Activated CD4-positive, alpha-beta memory T cell treated with anti-CD3 and anti-CD28 coated beads for 36 hours (primary cell): ENCODE measurements at regions not wholly inside any gene's neighbourhood (a gene's known extent, or its start where the extent isn't known, plus 50 kb on each side); places are given as distances from the start of the nearest gene placed in this dataset.

ENCODE experiments used
- CTCF ChIA-PET: fragments of 350-600 bp; sonication (Branson Sonifier 250); formaldehyde crosslinking; loops from one replicate; lab custom pipeline; 2021; ENCODE audit warnings: antibody characterized with exemption, inconsistent platforms; lab: Charles Lee
- POLR2A ChIA-PET: fragments of 350-600 bp; sonication (Branson Sonifier 250); formaldehyde crosslinking; loops from one replicate; lab custom pipeline; 2021; ENCODE audit warnings: antibody characterized with exemption; lab: Charles Lee
- DNase-seq: peaks from one replicate; pipeline ENCODE4 v3.0.0-alpha.2; 2020
- H3K27ac Mint-ChIP-seq: one replicate; pipeline ENCODE4 v1.8.0; 2021; ENCODE audit warnings: mixed read lengths
- H3K27me3 Mint-ChIP-seq: one replicate; pipeline ENCODE4 v1.8.0; 2021; ENCODE audit warnings: mixed read lengths
- H3K36me3 Mint-ChIP-seq: one replicate; pipeline ENCODE4 v1.8.0; 2021; ENCODE audit warnings: mixed read lengths
- H3K4me1 Mint-ChIP-seq: one replicate; pipeline ENCODE4 v1.8.0; 2021; ENCODE audit warnings: low read depth, mixed read lengths
- H3K4me3 Mint-ChIP-seq: one replicate; pipeline ENCODE4 v1.8.0; 2021; ENCODE audit warnings: mild to moderate bottlenecking, mixed read lengths
- H3K9me3 Mint-ChIP-seq: one replicate; pipeline ENCODE4 v1.8.0; 2021; ENCODE audit warnings: mixed read lengths
- intact Hi-C: fragments of 100-400 bp; cut with micrococcal nuclease; formaldehyde crosslinking; loops from one replicate; pipeline ENCODE4 v1.15.1; 2023

DNA sequence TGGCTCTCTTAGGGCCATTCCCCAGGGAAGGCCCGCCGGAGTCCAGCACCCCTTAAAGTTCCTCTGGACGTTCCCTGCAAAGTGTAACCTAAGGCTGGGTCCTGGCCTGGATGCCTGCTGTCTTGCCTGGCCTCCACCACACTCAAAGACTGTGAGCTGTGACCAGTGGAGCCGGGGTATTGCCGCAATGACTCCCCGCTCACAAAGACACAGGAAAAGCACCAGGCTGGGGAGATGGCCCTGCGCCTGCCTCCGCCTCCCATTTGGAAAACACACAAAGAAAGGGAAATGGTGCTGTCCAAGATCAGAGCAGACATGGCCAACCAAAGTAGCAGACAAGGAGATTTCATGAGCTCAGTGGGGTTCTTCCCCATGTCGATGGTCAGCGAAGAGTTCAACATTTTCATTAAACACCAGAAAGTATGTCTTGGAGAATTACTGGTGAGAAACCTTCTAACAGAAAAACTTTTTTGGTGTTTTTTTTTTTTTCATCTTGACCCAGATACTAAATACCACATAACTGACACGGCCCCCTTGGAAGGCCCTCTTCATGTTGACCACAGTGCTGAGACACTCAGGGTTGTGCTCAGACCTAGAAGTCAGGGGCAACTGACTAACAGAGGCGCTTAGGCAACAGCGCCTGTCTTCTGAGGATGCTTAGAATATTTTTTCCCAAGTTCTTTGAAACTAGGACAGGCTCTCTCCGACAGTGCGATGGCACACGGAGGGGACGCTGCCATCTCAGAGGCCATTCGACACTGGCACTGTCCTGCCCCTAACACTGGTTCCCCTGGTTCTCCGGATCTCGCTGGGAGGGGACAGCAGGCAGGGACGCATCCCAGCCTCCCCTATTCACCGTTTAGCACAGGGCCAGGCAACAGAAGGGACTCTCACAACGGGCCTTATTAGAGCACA, 226.4 kb upstream of the ID2 start:
- H3K9me3 Mint-ChIP-seq, result no peaks in the 10 kb centered on the region
- POLR2A ChIA-PET, result interaction anchor here (1.6 kb wide), 2 partner anchors 85 to 229 kb away, joined by 3 to 6 read pairs; no protein-coding TSS in a partner anchor
- H3K4me1 Mint-ChIP-seq, result peaks cover 43% of the 10 kb centered on the region
- CTCF ChIA-PET, result no interaction called here
- H3K27ac Mint-ChIP-seq, result peak overlapping the region; percentile 80
- peak overlapping the region; percentile 68 for H3K4me3 Mint-ChIP-seq
- peak; percentile 34 for DNase-seq
- intact Hi-C loops, result loop anchor here (1.0 to 2.0 kb wide), 2 partner anchors 20 to 59 kb away; no protein-coding TSS in a partner anchor
- no peaks in the 10 kb centered on the region for H3K36me3 Mint-ChIP-seq
- no peaks in the 10 kb centered on the region for H3K27me3 Mint-ChIP-seq

DNA sequence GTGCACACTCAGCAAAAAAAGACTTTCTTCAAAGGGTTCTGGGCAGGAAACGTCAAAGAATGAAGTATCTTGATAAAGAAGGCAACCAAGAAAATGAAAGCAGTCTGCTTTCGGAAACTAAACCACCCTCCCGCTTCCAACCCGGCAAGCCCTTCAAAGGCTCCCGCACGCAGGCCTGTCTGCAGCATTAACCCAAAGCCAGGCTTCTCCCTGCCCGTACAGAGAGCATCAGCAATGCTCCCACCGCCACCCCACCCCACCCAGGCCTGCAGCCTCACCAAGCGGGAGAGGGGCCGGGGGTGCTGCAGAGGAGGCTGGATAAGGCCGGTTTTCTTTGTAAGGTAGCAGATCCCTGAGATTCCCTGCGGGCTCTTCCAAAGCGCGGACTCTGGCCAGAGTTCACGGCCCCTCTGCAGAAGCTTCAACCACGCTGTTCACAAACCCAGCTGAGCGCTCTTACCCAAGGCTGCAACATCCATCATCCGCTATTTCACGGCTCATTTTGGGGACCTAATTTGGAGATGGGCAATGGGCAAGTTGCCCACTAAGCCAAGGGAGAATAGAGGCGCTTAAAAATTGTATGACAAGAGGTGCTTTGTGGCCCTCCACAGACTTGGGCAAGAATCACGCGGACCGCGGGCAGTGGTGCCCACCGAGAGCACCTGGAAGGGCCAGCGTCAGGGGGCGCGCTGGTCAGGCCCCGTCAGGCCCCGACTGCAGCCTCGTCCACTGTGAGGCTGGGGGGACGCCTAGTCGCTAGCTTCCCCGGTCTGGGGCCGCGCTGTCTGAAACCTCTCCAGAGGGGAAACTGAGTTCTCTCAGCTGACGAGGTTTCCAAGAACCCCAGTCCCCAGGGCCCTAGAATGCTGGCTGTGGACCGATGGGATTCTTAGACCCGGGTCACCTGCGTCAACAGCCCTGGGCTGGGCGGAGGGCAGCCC, 225.4 kb upstream of the ID2 start:
- CTCF ChIA-PET, result interaction anchor here (1.0 kb wide), 1 partner anchor 225 kb away, joined by 3 read pairs; no protein-coding TSS in a partner anchor

DNA sequence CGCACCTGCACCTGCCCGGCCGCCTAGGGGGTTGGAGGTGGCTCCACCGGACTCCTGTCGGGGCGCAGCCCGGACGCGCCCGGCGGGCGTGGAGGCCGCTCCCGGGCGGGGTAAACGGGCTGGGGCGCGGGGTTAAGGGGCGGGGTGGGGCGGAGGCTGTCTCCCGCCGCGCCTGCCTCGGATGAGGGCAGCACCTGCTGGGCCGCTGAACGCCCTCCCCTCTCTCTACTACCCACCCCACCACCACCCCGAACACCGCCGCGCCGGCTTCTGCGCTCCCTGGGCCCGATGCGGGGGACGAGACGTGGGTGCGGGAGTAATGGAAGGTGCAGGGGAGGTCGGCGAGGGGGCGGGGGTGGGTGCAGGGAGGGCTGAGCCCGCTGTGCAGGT, 224.8 kb upstream of the ID2 start:
- ChIA-PET POLR2A (interaction anchor here (1.0 kb wide), 1 partner anchor 224 kb away, joined by 3 read pairs; no protein-coding TSS in a partner anchor), CTCF (interaction anchor here (1.0 kb wide), 1 partner anchor 224 kb away, joined by 3 read pairs; no protein-coding TSS in a partner anchor)
- peaks cover 43% of the 10 kb centered on the region for H3K4me1 Mint-ChIP-seq
- DNase-seq, result peak; percentile 60
- H3K4me3 Mint-ChIP-seq, result peak overlapping the region; percentile 66
- H3K36me3 Mint-ChIP-seq, result no peaks in the 10 kb centered on the region
- intact Hi-C loops, result loop anchor here (2.0 kb wide), 1 partner anchor 58 kb away; no protein-coding TSS in a partner anchor
- H3K9me3 Mint-ChIP-seq, result no peaks in the 10 kb centered on the region
- H3K27ac Mint-ChIP-seq, result peak overlapping the region; percentile 59
- H3K27me3 Mint-ChIP-seq, result no peaks in the 10 kb centered on the region

More for the DNA sequence above, 225.4 kb upstream of the ID2 start:
- POLR2A ChIA-PET, result interaction anchor here (1.0 kb wide), 1 partner anchor 224 kb away, joined by 3 read pairs; no protein-coding TSS in a partner anchor
- intact Hi-C loops, result loop anchor here (1.0 to 2.0 kb wide), 2 partner anchors 19 to 58 kb away; no protein-coding TSS in a partner anchor
- no peaks in the 10 kb centered on the region for H3K36me3 Mint-ChIP-seq
- H3K4me3 Mint-ChIP-seq, result peak overlapping the region; percentile 68
- H3K27me3 Mint-ChIP-seq, result no peaks in the 10 kb centered on the region
- no peaks in the 10 kb centered on the region for H3K9me3 Mint-ChIP-seq
- H3K27ac Mint-ChIP-seq, result peak overlapping the region; percentile 80
- peaks cover 43% of the 10 kb centered on the region for H3K4me1 Mint-ChIP-seq
- DNase-seq, result peak; percentile 73

DNA sequence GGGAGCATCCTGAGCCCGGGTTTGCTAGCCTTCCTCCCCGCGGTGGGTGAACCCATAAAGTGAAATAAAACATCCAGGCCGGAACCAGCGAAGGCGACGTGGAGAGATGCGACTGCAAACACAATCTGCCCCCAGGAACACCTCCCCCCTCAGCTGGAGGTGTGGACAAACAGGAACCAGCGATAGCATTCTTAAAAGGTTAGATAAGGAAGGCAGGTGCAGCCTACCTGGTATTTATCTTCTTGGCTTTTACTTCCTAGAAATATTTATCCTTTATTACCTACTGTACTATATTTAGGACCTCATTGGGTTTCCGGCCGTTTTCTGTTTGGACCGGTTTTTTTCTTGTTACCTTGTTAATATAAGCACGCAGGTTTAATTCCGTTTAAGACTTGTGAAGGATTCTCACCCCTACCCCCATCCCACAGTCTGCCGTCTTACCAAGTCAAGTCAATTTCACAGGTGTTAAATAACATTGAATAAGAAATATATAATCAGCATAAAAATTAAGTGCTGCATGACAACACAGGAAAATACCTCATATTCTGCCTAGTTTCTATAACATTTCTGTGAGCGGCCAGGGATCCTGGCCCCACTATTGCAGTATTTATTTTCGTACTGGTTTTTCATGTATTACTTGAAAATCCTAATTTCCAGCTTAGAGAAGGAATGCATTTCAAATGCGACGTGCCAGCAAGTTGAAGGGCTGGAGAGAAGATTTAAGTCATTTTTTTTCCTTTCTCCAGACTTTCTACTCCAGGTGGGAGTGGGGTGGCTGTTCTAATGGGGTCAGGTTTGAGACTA, 224.0 kb upstream of the ID2 start:
- intact Hi-C loops, result loop anchor here (2.0 kb wide), 1 partner anchor 57 kb away; no protein-coding TSS in a partner anchor
- no peaks in the 10 kb centered on the region for H3K27me3 Mint-ChIP-seq
- no peaks in the 10 kb centered on the region for H3K9me3 Mint-ChIP-seq
- peak overlapping the region; percentile 59 for H3K27ac Mint-ChIP-seq
- H3K4me1 Mint-ChIP-seq, result peaks cover 40% of the 10 kb centered on the region
- peak overlapping the region; percentile 66 for H3K4me3 Mint-ChIP-seq
- CTCF ChIA-PET, result no interaction called here
- peak; percentile 32 for DNase-seq
- H3K36me3 Mint-ChIP-seq, result no peaks in the 10 kb centered on the region
- POLR2A ChIA-PET, result no interaction called here

DNA sequence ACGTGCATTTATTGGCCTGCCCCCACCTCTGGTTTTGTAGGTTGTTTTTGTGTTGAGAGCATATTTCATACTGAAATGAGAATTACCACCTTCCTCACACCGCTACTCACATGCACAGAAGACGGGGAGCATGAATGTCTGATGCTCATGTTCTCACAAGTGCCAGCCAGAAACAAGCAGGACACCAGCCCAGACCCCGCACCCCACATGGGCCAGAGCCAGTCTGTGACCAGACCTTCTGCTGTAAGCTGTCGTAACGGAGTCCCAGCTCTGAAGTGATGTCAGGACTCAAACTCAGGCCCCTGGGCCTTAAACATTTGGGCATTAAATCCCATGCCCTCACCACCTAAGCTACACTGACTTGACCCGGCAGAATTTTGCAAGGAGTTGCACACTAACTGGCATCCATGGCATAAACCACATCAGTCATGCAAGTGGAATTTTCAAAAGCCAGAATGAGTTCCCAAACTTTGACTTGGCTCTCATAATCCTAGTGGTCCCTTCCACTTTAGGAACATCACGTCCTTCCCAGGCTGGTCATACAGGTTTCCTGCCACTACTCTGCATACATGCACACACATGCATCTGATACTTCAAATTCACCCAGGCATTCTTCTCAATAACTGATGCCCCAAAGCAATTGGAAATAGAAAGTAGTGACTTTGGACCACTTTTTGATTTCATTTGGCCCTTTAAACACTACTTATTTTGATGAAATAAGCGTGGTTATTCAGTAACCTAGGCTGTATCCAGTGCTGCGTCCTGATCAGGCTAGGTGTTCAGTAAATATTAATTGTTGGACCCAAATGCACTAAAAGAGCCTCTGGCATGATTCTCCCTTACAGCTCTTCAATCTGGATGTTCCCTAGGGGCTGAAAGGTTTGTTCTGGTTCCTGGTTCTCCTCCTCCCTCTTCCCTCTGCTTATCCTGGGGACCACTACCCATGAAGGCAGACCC, 223.1 kb upstream of the ID2 start:
- H3K4me1 Mint-ChIP-seq, result peaks cover 32% of the 10 kb centered on the region
- H3K27ac Mint-ChIP-seq, result no peak overlapping the region
- no peaks in the 10 kb centered on the region for H3K36me3 Mint-ChIP-seq
- POLR2A ChIA-PET, result no interaction called here
- DNase-seq, result no peak
- H3K9me3 Mint-ChIP-seq, result no peaks in the 10 kb centered on the region
- no peaks in the 10 kb centered on the region for H3K27me3 Mint-ChIP-seq
- CTCF ChIA-PET, result no interaction called here
- no peak overlapping the region for H3K4me3 Mint-ChIP-seq
- intact Hi-C loops, result no loop called here

DNA sequence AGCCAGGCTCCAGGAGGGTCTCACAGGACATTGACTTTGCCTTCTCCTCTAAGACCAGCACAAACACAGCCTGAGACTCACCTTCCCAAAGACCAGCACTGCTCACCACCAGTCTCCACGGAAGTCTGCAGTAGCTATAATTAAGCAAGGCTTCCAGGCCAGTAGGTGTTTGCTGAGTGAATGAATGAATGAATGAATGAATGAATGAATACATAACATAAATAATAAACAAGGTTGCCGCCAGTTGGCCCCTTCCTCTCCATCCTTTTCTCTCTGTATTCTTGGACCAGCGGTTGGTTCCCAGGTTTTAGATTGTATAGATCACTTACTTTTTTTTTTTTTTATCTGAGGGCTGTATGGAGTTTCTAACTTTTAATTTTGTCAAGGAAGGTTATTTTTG, 222.4 kb upstream of the ID2 start:
- no peaks in the 10 kb centered on the region for H3K36me3 Mint-ChIP-seq
- no peaks in the 10 kb centered on the region for H3K9me3 Mint-ChIP-seq
- H3K4me1 Mint-ChIP-seq, result peaks cover 27% of the 10 kb centered on the region
- intact Hi-C loops, result no loop called here
- H3K4me3 Mint-ChIP-seq, result no peak overlapping the region
- H3K27ac Mint-ChIP-seq, result no peak overlapping the region
- no peak for DNase-seq
- CTCF ChIA-PET, result interaction anchor here (0.7 kb wide), 1 partner anchor 136 kb away, joined by 5 read pairs; no protein-coding TSS in a partner anchor
- no peaks in the 10 kb centered on the region for H3K27me3 Mint-ChIP-seq
- POLR2A ChIA-PET, result no interaction called here

DNA sequence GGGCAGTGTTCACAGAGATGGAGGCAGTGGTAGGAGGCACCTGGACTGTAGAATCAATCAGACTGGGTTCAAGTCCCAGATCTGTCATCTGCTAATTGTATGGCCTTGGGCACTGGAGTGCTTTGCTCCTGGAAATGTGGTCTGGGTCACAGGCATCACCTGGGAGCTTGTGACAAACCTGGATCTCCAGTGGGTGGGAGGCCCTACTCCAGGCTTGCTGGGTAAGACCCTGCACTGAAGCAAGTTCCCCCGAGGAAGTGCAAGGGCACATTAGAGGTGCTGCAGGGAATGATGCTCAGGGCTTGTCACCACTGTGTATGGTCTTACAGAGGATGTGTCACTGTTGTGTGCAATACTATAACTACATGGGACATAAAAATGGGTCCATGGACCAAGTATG, 220.5 kb upstream of the ID2 start:
- Mint-ChIP-seq H3K27me3 (no peaks in the 10 kb centered on the region), H3K9me3 (no peaks in the 10 kb centered on the region), H3K27ac (no peak overlapping the region), H3K4me3 (no peak overlapping the region), H3K36me3 (no peaks in the 10 kb centered on the region), H3K4me1 (peaks cover 15% of the 10 kb centered on the region)
- intact Hi-C loops, result no loop called here
- no peak for DNase-seq
- POLR2A ChIA-PET, result no interaction called here
- CTCF ChIA-PET, result no interaction called here

DNA sequence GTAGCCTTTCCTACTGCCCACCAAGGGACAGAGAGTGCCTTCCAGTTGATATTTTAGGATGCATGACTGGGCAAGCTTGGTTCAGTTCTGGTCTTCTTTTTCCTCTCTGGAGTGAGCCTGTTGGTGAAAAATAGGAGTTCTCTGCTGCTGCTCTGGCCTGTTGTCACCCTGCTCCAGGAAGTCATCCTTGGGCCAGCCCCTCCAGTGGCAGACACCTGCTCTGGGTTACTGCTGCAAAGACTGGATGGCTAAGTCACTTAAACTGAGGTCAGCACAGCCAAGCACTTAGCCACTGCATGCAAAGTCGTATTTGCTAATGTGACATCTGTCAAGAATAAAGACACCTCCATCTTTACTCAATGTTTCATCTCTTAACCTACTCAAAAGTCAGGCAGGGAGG, 219.6 kb upstream of the ID2 start:
- DNase-seq, result no peak
- H3K27ac Mint-ChIP-seq, result no peak overlapping the region
- no peak overlapping the region for H3K4me3 Mint-ChIP-seq
- H3K27me3 Mint-ChIP-seq, result no peaks in the 10 kb centered on the region
- ChIA-PET POLR2A (no interaction called here), CTCF (no interaction called here)
- intact Hi-C loops, result no loop called here
- no peaks in the 10 kb centered on the region for H3K36me3 Mint-ChIP-seq
- H3K4me1 Mint-ChIP-seq, result peaks cover 13% of the 10 kb centered on the region
- H3K9me3 Mint-ChIP-seq, result peaks cover 4% of the 10 kb centered on the region

DNA sequence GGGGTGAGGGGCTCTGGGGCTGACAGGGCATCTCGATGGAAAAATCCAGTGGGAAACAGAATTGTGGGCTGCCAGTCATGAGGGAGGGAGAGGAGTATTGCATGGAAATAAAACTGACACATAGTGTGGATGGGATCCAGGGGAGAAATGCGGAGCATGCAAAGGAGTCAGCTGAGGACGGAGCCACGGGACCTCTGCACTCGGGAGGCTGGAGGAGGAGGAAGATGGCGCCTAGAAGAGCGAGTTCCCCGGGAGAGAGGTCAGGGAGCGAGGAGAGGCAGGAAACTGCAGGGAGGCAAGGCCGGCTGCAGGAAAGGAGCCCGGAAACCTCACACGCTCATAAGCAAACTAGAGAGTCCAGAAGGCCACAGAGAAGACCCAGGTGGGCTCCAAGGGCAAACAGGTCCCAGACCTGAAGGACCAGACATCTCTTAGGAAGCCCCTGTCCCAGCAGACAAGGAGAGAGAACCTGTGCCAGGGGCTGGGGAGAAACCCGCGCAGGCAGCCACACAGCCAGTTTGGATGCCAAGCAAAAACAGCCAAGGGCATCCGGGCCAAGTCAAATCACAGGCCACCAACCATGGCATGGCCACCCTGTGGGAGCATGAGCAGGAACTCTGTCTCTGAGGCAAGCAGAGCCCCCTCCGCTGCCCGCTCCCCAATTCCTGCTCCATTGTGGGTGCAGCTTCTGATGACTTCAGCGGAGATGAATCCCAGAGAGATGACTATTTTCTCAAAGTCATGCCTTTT, 218.8 kb upstream of the ID2 start:
- H3K27ac Mint-ChIP-seq, result no peak overlapping the region
- POLR2A ChIA-PET, result no interaction called here
- intact Hi-C loops, result no loop called here

DNA sequence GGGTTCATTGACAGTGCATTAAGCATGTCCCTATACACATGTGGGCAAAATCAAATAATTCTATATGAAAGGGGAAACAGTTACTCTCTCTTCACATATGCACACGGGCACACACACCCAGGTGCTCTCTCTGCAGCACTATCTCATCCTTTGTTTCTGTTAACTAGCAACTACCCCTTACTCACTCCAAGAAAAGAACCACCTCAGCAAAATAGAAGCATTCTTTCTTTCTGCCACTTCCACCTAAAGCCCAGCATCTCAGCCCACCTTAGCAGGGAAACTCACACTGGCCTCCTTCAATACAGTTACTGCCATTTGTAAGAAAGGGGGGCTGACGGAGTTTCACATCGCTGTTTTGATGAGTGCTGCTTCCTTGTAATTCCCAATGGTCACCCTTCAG, 216.3 kb upstream of the ID2 start:
- CTCF ChIA-PET, result no interaction called here
- intact Hi-C loops, result no loop called here
- no peak overlapping the region for H3K4me3 Mint-ChIP-seq

More for the DNA sequence above, 218.8 kb upstream of the ID2 start:
- H3K9me3 Mint-ChIP-seq, result peaks cover 4% of the 10 kb centered on the region
- CTCF ChIA-PET, result no interaction called here
- peaks cover 11% of the 10 kb centered on the region for H3K4me1 Mint-ChIP-seq
- peaks cover 3% of the 10 kb centered on the region for H3K36me3 Mint-ChIP-seq
- no peaks in the 10 kb centered on the region for H3K27me3 Mint-ChIP-seq
- DNase-seq, result no peak
- H3K4me3 Mint-ChIP-seq, result no peak overlapping the region

More for the DNA sequence above, 216.3 kb upstream of the ID2 start:
- no peak for DNase-seq
- Mint-ChIP-seq H3K4me1 (peaks cover 13% of the 10 kb centered on the region), H3K36me3 (peaks cover 3% of the 10 kb centered on the region), H3K27me3 (no peaks in the 10 kb centered on the region), H3K9me3 (peaks cover 4% of the 10 kb centered on the region), H3K27ac (no peak overlapping the region)
- POLR2A ChIA-PET, result no interaction called here
